HCT116 (cell line): ENCODE measurements at regions not wholly inside any gene's neighbourhood (a gene's known extent, or its start where the extent isn't known, plus 50 kb on each side); places are given as distances from the start of the nearest gene placed in this dataset.

ENCODE experiments used
- ATAC-seq: fragments of 200-7000 bp; cut with Tn5 transposase; 2 replicates; pipeline ENCODE4 v1.9.1; 2020; ENCODE audit warnings: mild to moderate bottlenecking, moderate library complexity
- BruUV-seq: library from RNA; stranded (reverse); fragments of 400-500 nt; replicated peaks from 2 replicates; lab custom pipeline; 2021; lab: Mats Ljungman, UMichigan
- CTCF ChIA-PET: fragments of 300-600 bp; sonication (Branson Sonifier 250); formaldehyde crosslinking; loops from one replicate; lab custom pipeline; 2021; ENCODE audit warnings: antibody characterized with exemption; lab: Charles Lee
- POLR2A ChIA-PET: fragments of 300-600, 350-600 bp; sonication (Branson Sonifier 250); formaldehyde crosslinking; loops from one replicate; lab custom pipeline; 2021; ENCODE audit warnings: antibody characterized with exemption; lab: Charles Lee
- RAD21 ChIA-PET, 2 experiments: fragments of 300-600 bp; sonication (Branson Sonifier 250); formaldehyde crosslinking; loops; one replicate each; lab custom pipeline; 2023; ENCODE audit warnings: low total read pairs in 2 of 2; ENCODE audit not compliant: uncharacterized antibody in 2 of 2, unreplicated experiment in 2 of 2, low non-redundant PET in 1 of 2; lab: Charles Lee
- DNase-seq: peaks from one replicate; pipeline ENCODE4 v3.0.0-alpha.2; 2010; ENCODE audit warnings: low read depth, low spot score
- H2AFZ ChIP-seq: fragments of 200-600 bp; shearing (Covaris generic), sonication (generic); 2 replicates; pipeline ENCODE4 v1.6.1; 2017; ENCODE audit warnings: low read depth, mixed run types, mixed read lengths, antibody characterized with exemption, low read length; ENCODE audit not compliant: poor library complexity, severe bottlenecking
- H3K27ac ChIP-seq: 2 replicates; pipeline ENCODE4 v1.5.1; 2012; ENCODE audit warnings: low read depth, low read length
- H3K27me3 ChIP-seq: fragments of 200-600 bp; sonication (generic); 2 replicates; pipeline ENCODE4 v1.6.1; 2016; ENCODE audit warnings: mixed run types, low read length, mixed read lengths; ENCODE audit not compliant: insufficient read depth
- H3K36me3 ChIP-seq, 2 experiments: fragments of 200-500 bp in 1 of 2; fragments of 200-600 bp in 1 of 2; sonication (Bioruptor generic) in 1 of 2; sonication (generic) in 1 of 2; 2 replicates each; pipeline versions ENCODE4 v1.5.1 to v1.6.1; 2014 to 2016; ENCODE audit warnings: low read length in 2 of 2, inconsistent platforms in 1 of 2, mixed read lengths in 1 of 2, mixed run types in 1 of 2; ENCODE audit not compliant: insufficient read depth in 2 of 2, control insufficient read depth in 1 of 2
- H3K4me1 ChIP-seq, 2 experiments: fragments of 200-600 bp in 1 of 2; sonication (generic) in 1 of 2; 2 replicates each; pipeline versions ENCODE4 v1.5.1 to v1.6.1; 2012 to 2017; ENCODE audit warnings: low read length in 2 of 2, inconsistent platforms in 1 of 2, mild to moderate bottlenecking in 1 of 2, mixed read lengths in 1 of 2, mixed run types in 1 of 2, moderate library complexity in 1 of 2; ENCODE audit not compliant: insufficient read depth in 2 of 2, control insufficient read depth in 1 of 2
- H3K4me2 ChIP-seq: fragments of 200-600 bp; sonication (generic); 2 replicates; pipeline ENCODE4 v1.6.1; 2017; ENCODE audit warnings: mixed run types, low read length, mixed read lengths
- H3K4me3 ChIP-seq, 2 experiments: fragments of 200-600 bp in 1 of 2; sonication (generic) in 1 of 2; replicated peaks in 1 of 2; 2 replicates each; pipeline ENCODE4 v1.5.1; 2011 to 2016; ENCODE audit warnings: low read length in 2 of 2, control low read depth in 1 of 2, low read depth in 1 of 2, mild to moderate bottlenecking in 1 of 2, mixed read lengths in 1 of 2, mixed run types in 1 of 2
- H3K79me2 ChIP-seq: fragments of 200-600 bp; sonication (generic); 2 replicates; pipeline ENCODE4 v1.6.1; 2017; ENCODE audit warnings: mild to moderate bottlenecking, mixed run types, low read length, moderate library complexity, mixed read lengths; ENCODE audit not compliant: insufficient read depth
- H3K9ac ChIP-seq: fragments of 200-600 bp; sonication (generic); 2 replicates; pipeline ENCODE4 v1.6.1; 2016; ENCODE audit warnings: low read length, mixed read lengths
- H3K9me2 ChIP-seq: fragments of 200-600 bp; sonication (generic), shearing (Covaris generic); 2 replicates; pipeline ENCODE4 v1.6.1; 2017; ENCODE audit warnings: mixed run types, mild to moderate bottlenecking, moderate library complexity; ENCODE audit not compliant: insufficient read depth
- H3K9me3 ChIP-seq, 2 experiments: fragments of 200-500 bp in 1 of 2; fragments of 200-600 bp in 1 of 2; sonication (Bioruptor generic) in 1 of 2; sonication (generic) in 1 of 2; 2 replicates each; pipeline ENCODE4 v1.6.1; 2014 to 2017; ENCODE audit warnings: low read length in 2 of 2, mixed read lengths in 2 of 2, inconsistent platforms in 1 of 2, low read depth in 1 of 2, mild to moderate bottlenecking in 1 of 2, mixed run types in 1 of 2, moderate library complexity in 1 of 2; ENCODE audit not compliant: control insufficient read depth in 1 of 2, insufficient read depth in 1 of 2
- H4K20me1 ChIP-seq: fragments of 200-600 bp; sonication (generic), shearing (Covaris generic); 2 replicates; pipeline ENCODE4 v1.6.1; 2017; ENCODE audit warnings: mixed run types, mild to moderate bottlenecking, moderate library complexity; ENCODE audit not compliant: insufficient read depth
- CEBPB ChIP-seq: IDR thresholded peaks from 2 replicates; pipeline ENCODE4 v1.6.1; 2012; ENCODE audit warnings: low read depth
- EZH2 ChIP-seq: fragments of 200-600 bp; sonication (generic); IDR thresholded peaks from 2 replicates; pipeline ENCODE4 v1.6.1; 2017; ENCODE audit warnings: antibody characterized with exemption, mixed run types
- EZH2phosphoT487 ChIP-seq: fragments of 200-600 bp; IDR thresholded peaks from 2 replicates; pipeline ENCODE4 v1.6.1; 2018; ENCODE audit warnings: antibody characterized with exemption, borderline replicate concordance
- FOSL1 ChIP-seq: IDR thresholded peaks from 2 replicates; pipeline ENCODE4 v1.6.1; 2012; ENCODE audit warnings: low read depth
- JUND ChIP-seq: IDR thresholded peaks from 2 replicates; pipeline ENCODE4 v1.6.1; 2012
- POLR2A ChIP-seq: IDR thresholded peaks from 2 replicates; pipeline ENCODE4 v1.7.0; 2011; ENCODE audit warnings: borderline replicate concordance; ENCODE audit not compliant: insufficient read depth, insufficient read length; ENCODE audit errors: extremely low read depth
- POLR2AphosphoS5 ChIP-seq: IDR thresholded peaks from 2 replicates; pipeline ENCODE4 v1.6.1; 2011; ENCODE audit warnings: mild to moderate bottlenecking, low read depth, low read length, moderate library complexity
- RAD21 ChIP-seq: IDR thresholded peaks from 2 replicates; pipeline ENCODE4 v1.6.1; 2012; ENCODE audit warnings: low read depth, mild to moderate bottlenecking
- REST ChIP-seq: IDR thresholded peaks from 2 replicates; pipeline ENCODE4 v1.6.1; 2012; ENCODE audit warnings: low read depth
- intact Hi-C: fragments of 100-400 bp; cut with micrococcal nuclease; formaldehyde crosslinking; loops from 2 replicates; pipeline ENCODE4 v1.10.0; 2022
- TF ChIP-seq, protein P1 (sequence below), 3 experiments: fragments of 200-600 bp in 1 of 3; sonication (generic) in 1 of 3; IDR thresholded peaks in 2 of 3; conservative IDR thresholded peaks in 1 of 3; 2 replicates each; pipeline ENCODE4 v1.5.1; 2012 to 2017; ENCODE audit warnings: low read depth in 2 of 3, low read length in 2 of 3, antibody characterized with exemption in 1 of 3, borderline replicate concordance in 1 of 3, control low read depth in 1 of 3, mild to moderate bottlenecking in 1 of 3, mixed read lengths in 1 of 3, mixed run types in 1 of 3, moderate library complexity in 1 of 3; ENCODE audit not compliant: insufficient read depth in 1 of 3
- TF ChIP-seq, protein P2 (sequence below): IDR thresholded peaks from 2 replicates; pipeline ENCODE4 v1.6.1; 2012

DNA sequence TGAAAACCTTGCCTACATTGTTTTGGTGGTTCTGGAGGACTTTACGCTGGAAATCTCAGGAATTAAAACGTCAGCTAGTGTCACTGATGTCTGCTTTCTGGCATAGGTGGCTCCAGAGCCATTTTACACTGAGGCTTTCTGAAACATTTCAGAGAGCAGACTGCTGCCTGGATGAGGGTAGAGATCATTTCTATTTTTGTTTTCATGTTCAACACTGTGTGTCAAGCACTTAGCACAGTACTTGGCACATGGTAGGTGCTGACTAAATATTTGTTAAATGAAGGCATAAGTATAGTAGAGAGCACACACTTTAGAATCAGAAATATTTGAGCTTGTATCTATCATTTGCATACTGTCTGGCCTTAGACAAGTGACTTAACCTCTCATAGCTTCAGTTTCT, 59.1 kb upstream of the FRY start:
- DNase-seq, result no peak
- ChIA-PET POLR2A (no interaction called here), RAD21 (no interaction called here)
- intact Hi-C loops, result no loop called here
- H3K4me1 ChIP-seq, result no peaks in the 10 kb centered on the region
- no peak overlapping the region for H3K4me2 ChIP-seq
- no peaks in the 10 kb centered on the region for H3K79me2 ChIP-seq
- no peaks in the 10 kb centered on the region for H3K9me3 ChIP-seq
- no peak for TF ChIP-seq POLR2AphosphoS5
- TF ChIP-seq EZH2, result no peak
- TF ChIP-seq, protein P1, sequence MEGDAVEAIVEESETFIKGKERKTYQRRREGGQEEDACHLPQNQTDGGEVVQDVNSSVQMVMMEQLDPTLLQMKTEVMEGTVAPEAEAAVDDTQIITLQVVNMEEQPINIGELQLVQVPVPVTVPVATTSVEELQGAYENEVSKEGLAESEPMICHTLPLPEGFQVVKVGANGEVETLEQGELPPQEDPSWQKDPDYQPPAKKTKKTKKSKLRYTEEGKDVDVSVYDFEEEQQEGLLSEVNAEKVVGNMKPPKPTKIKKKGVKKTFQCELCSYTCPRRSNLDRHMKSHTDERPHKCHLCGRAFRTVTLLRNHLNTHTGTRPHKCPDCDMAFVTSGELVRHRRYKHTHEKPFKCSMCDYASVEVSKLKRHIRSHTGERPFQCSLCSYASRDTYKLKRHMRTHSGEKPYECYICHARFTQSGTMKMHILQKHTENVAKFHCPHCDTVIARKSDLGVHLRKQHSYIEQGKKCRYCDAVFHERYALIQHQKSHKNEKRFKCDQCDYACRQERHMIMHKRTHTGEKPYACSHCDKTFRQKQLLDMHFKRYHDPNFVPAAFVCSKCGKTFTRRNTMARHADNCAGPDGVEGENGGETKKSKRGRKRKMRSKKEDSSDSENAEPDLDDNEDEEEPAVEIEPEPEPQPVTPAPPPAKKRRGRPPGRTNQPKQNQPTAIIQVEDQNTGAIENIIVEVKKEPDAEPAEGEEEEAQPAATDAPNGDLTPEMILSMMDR (IDR thresholded peaks at IDR 0.05 in 2 of 3, conservative IDR thresholded peaks at IDR 0.05 in 1 of 3; ENCODE audit: borderline replicate concordance in 1 of 3, insufficient read depth in 1 of 3, low read depth in 2 of 3, low read length in 2 of 3), result no peak
- TF ChIP-seq JUND, result no peak
- TF ChIP-seq, protein P2, sequence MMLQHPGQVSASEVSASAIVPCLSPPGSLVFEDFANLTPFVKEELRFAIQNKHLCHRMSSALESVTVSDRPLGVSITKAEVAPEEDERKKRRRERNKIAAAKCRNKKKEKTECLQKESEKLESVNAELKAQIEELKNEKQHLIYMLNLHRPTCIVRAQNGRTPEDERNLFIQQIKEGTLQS, result no peak
- no peak for TF ChIP-seq FOSL1
- TF ChIP-seq POLR2A, result no peak
- no peak for TF ChIP-seq RAD21
- no peak for TF ChIP-seq REST
- no peak for TF ChIP-seq CEBPB
- no peak for TF ChIP-seq EZH2phosphoT487
- TF ChIP-seq, all 23 proteins: peak for 0
- no peaks in the 10 kb centered on the region for H3K27me3 ChIP-seq
- BruUV-seq, result no TSS peak
- H3K4me3 ChIP-seq, result no peak overlapping the region
- CTCF ChIA-PET, result no interaction called here
- ATAC-seq, result no peak
- no peaks in the 10 kb centered on the region for H3K36me3 ChIP-seq
- no peak overlapping the region for H2AFZ ChIP-seq
- no peak overlapping the region for H3K9ac ChIP-seq
- no peak overlapping the region for H3K27ac ChIP-seq
- H4K20me1 ChIP-seq, result no peaks in the 10 kb centered on the region
- no peaks in the 10 kb centered on the region for H3K9me2 ChIP-seq
